GM21619 (cell line): ENCODE measurements at regions not wholly inside any gene's neighbourhood (a gene's known extent, or its start where the extent isn't known, plus 50 kb on each side); places are given as distances from the start of the nearest gene placed in this dataset.
"Not testable (repeated sequence)": the region's sequence is repeated elsewhere in the genome, so short reads cannot be mapped to it uniquely, and the experiment has no call there.

Experiments used
- ATAC-seq: cut with Tn5 transposase; IDR thresholded peaks from one replicate; pipeline ENCODE4 v1.9.1; 2021; ENCODE audit not compliant: unreplicated experiment

- ATAC-seq = no peak
Measured at GRCh38 chr14:34050606-34051005, 99.7 kb upstream of the EGLN3 start.

DNA sequence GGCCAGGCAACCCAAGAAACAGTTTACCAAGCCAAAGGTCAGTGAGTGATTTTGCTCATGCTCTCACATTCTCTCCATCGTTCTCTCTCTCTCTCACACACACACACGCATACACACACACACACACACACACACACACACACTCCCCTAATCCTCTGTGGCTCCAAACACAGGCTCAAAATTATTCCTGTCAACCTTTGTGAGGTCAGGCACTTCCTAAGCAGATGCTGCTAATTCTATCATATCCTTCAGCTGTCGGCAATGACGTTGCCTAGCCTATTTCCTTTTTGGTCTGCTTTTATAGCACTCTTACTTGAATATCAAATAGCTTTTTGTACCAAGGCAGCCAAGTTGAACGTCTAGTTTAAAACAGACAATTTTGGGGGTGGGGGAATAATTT, 98.9 kb upstream of the EGLN3 start:
- ATAC-seq = no peak

GRCh38 chr14:34049187-34049586, 98.3 kb upstream of the EGLN3 start:
- ATAC-seq = not testable (repeated sequence)

DNA sequence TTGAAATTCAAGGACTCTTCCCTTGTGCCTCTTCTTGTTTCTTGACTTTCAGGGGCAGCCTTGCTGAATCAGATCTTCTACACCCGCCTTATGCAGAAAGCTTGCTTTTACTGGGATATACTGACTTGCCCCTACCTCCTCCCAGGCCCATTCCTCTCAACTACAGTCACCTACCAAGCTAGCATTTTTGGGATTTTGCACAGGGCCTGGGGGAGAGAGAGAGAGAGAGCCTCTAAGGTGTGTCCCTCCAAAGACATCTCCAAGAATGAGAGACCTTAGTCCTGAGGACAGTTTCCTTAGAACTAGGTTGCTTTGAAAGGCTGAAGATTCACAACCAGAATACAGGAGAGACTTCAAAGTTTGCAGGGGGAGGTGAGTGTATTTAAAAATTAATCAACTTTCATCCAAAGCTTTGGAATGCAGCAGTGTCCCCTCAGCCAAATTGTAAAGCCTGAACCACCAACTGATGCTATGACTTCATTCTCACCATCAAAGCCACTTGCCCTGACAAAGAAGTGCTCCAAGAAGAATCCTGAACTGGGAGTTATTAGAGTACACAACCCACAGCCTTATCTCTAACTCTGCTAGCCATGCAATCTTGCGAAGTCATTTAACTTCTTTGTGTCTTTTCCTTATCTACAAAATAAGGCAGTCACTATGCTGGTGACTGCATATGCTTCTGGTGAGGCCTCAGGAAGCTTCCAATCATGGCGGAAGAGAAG, 96.1 kb upstream of the EGLN3 start:
- no peak for ATAC-seq

DNA sequence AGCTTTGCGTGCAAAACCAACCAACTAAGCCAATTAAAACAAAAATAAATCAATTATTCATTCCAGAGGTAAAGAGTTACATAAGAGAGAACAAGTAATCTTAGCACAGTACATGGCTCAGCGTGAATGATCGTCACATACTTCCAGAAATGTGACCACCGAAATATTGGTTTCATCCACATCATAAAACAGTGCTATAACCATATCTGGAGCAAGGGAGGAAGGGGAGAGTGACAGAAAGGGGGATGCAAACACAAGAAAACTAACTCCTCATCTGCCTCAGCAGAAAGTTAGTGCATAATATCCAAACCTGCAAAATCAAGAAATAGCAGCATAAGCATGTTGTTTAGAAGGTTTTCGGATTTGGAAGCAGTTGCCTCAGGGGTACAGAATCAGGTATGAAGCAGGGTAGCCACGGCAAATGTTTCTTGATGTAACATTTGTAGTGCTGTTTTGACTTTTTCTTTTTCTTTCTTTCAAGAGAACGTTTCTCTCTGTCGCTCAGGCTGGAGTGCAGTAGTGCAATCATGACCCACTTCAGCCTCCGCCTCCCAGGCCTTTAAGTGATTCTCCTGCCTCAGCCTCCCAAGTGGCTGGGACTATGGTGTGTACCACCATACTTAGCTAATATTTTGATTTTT, 93.9 kb upstream of the EGLN3 start:
- no peak for ATAC-seq

- ATAC-seq = no peak
Measured at GRCh38 chr14:34044373-34044637, 93.4 kb upstream of the EGLN3 start.

- peak; percentile 93 for ATAC-seq
Measured at GRCh38 chr14:34043627-34044372, 92.9 kb upstream of the EGLN3 start.

- ATAC-seq = no peak
Measured at GRCh38 chr14:34041220-34041619, 90.3 kb upstream of the EGLN3 start.

DNA sequence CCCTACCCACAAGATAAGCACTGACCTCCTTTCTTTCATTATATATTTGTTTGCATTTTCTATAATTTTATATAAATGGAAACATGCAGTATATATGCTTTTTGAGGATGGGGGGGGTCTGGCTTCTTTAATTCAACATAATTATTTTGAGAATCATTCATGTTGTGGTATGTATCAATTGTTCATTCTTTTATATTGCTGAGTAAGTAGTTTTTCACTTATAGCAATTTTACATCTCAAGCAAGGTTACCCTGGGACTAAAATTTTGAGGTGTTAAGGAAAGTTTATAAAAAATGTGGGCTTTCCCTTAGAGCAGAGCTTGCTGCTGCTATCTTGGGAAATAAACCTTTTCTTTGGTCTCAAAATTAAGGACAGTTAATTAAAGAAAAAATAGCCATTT, 89.9 kb upstream of the EGLN3 start:
- ATAC-seq = no peak

DNA sequence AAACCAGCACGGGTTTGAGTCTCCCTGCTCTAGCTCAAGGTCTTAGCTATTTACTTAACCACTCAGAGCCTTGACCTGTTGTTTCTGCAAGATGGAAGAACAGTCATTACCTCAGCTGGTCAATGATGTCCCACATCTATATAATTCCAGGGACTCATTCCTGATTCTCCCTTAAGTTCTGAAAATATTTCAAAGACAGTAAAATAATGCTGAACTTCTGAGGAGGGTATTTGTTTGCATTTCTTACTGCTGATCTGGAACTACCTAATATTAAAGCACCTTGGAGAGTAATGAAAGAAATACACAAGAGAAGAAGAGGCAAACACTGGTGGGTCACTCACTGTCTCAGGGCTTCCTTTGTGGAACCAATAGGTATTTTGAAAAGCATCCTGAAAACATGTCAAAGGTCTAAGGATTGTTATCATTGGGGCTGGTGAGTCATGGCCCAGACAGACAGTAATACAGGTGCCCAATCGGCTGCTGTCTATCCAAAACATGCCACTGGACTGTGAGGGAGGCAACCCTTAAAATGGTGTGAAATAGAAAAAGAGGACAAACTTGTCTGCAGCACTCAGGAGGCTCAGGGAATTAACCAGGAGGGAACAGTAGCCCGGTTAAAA, 88.7 kb upstream of the EGLN3 start:
- no peak for ATAC-seq

GRCh38 chr14:34038358-34039057, 87.6 kb upstream of the EGLN3 start:
- ATAC-seq = no peak

- no peak for ATAC-seq
Measured at GRCh38 chr14:34036319-34036766, 85.5 kb upstream of the EGLN3 start.

- no peak for ATAC-seq
Measured at GRCh38 chr14:34035934-34036250, 85.0 kb upstream of the EGLN3 start.

DNA sequence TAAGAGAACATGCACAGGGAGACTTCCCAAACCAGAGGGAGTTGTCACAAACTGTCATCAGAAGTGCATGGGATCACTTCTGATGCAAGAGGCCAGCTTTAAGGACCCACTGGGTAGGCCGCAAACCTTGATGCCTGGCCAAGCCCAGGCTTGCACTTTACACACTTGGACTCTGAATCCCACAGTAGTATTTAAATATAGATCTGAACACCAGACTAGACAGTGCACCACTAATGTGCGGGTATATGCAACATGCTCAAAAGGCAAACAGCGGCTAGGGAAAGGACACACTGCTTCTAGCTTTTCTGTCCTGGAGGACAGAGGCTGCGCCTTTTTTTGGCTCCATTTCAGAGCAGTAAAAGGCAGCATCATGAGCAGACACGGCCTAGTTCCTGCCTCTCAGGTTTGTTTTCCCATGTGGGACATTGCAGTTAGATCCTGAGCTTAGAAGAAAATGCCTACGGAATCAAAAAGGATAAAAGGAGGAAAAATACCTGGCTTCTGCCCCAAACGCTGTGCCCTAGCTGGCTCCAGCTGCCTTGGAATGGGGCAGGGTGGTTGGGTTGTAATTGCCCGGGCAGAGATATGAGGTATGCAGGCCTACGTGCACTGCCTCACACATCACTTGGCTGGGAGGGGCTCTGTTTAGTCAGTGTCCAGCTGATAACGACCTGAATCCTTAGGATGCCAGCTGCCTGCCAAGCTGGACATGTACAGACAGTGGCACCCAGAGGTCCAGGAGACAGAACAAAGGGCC, 84.5 kb upstream of the EGLN3 start:
- no peak for ATAC-seq

DNA sequence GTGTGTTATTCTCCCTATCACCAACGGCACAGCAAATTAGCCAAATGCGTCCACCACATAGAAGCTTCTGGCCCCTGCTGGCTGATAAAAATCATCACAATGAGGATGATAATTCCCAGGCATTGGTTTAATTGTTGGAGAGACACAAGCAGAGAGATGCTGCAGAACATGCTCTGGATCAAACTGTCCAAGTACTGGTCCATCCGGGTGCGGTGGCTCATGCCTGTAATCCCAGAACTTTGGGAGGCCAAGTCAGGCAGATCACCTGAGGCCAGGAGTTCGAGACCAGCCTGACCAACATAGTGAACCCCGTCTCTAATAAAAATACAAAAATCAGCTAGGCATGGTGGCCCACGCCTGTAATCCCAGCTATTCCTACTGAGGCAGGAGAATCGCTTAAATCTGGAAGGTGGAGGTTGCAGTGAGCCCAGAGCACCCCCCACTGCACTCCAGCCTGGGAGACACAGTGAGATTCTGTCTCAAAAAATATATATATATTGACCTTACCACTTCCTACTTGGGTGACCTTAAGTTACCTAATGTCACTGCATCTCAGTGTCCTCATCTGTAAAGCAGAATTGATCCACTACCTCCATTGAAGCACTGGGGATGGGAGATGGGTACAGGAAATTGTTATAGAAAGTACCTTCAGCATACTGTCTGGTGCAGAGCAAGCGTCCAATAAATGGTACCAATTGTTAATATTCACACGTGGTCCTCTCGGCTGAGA, 83.7 kb upstream of the EGLN3 start:
- no peak for ATAC-seq

DNA sequence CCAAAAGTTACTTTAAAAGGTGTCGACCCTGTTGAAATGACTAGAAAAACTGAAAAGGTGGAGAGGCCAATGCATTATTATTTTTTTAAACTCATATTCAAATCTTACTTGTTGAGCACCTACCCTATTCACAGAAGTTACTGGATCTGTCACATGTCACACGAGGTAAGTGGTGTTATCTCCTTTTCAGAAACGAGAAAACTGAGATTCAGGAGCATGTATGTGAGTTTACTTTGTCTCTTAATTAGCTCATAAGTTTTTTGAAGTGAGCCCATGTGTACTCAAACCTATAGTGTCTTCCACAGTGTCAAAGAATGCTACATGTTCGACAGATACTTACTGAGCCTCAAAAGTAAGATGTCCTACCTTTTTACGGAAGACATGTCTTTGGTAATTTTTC, 81.8 kb upstream of the EGLN3 start:
- ATAC-seq = no peak

GRCh38 chr14:34030864-34031263, 80.0 kb upstream of the EGLN3 start:
- no peak for ATAC-seq

DNA sequence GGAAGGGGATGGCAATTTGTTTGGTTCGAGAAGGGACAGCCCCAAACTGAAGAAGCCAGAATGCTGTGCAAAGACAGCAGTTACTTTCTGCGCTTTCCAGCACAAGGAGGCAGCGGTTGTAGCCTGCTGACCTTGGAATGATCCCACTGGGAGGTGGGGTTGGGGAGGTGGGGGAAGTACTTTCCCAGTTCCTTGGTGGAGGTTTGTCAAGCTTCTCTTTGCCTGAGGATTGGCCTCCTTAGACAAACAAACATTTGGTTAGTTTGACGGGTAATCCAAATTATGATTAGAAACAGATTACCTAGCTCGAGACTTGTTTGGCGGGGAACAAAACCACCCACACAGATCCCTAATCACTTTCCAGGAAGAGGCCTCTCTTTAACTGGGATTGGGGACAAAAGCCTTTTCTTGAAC, 79.1 kb upstream of the EGLN3 start:
- no peak for ATAC-seq

DNA sequence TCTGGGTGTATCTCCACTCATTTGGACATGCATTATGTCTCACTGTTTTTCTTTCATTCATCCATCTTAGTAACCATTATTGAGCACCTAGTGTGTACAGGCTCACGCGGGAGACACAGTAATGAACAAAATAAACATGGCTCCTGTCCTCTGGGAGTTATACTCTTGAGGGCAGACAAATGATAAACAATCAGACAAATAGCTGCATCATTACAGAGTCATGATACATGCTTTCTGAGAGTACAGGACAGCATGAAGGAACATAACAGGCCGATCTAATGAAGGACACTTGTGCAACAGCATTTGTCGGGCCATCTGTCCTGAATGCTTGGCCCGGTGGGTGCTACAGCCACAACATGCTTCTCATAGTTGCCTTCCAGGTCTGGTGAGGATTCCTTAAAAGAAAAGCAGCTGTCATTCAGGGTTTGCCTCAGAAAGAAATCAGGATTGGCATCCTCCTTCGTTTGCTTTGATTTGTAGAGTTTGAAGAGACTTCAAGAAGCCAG, 77.2 kb upstream of the EGLN3 start:
- no peak for ATAC-seq
